ENCODE measurements at regions not wholly inside any gene's neighbourhood (a gene's known extent, or its start where the extent isn't known, plus 50 kb on each side); places are given as distances from the start of the nearest gene placed in this dataset.
A peak's percentile ranks its signal among the peaks of the same experiment; 100 is the strongest.
"Not testable (repeated sequence)": the region's sequence is repeated elsewhere in the genome, so short reads cannot be mapped to it uniquely, and the experiment has no call there.

- DNase-seq (ENCODE audit: low read depth in 4 of 6, low spot score in 6 of 6): no peak
- 38% methylated on average over 1 of the region's 4 CpGs for WGBS (ENCODE audit: insufficient coverage)
These were observed 254.6 kb downstream of the STIM2 start for GRCh38 chr4:27115221-27115620.

GRCh38 chr4:27117453-27117852, 256.8 kb downstream of the STIM2 start:
- WGBS (ENCODE audit: insufficient coverage): no CpG with 5 or more reads among the region's 1 CpG
- Histone ChIP-seq H3K27ac (ENCODE audit: low read depth, low read length) (no peak overlapping the region), H3K27me3 (ENCODE audit: control insufficient read depth, insufficient read depth, low read length) (no peaks in the 10 kb centered on the region), H3K4me1 (ENCODE audit: control insufficient read depth, insufficient read depth, low read length) (no peaks in the 10 kb centered on the region), H3K36me3 (ENCODE audit: control insufficient read depth, insufficient read depth, low read length) (no peaks in the 10 kb centered on the region), H3K4me3 (ENCODE audit: low read depth, low read length) (no peak overlapping the region), H3K9me3 (ENCODE audit: control insufficient read depth, insufficient read depth, low read length) (peaks cover 2% of the 10 kb centered on the region)
- DNase-seq (ENCODE audit: low read depth in 4 of 6, low spot score in 6 of 6): no peak

More at GRCh38 chr4:27115221-27115620, 254.6 kb downstream of the STIM2 start:
- Histone ChIP-seq H3K27ac (ENCODE audit: low read depth, low read length) (no peak overlapping the region), H3K9me3 (ENCODE audit: control insufficient read depth, insufficient read depth, low read length) (peaks cover 2% of the 10 kb centered on the region), H3K27me3 (ENCODE audit: control insufficient read depth, insufficient read depth, low read length) (no peaks in the 10 kb centered on the region), H3K36me3 (ENCODE audit: control insufficient read depth, insufficient read depth, low read length) (no peaks in the 10 kb centered on the region), H3K4me3 (ENCODE audit: low read depth, low read length) (no peak overlapping the region), H3K4me1 (ENCODE audit: control insufficient read depth, insufficient read depth, low read length) (no peaks in the 10 kb centered on the region)

GRCh38 chr4:27119239-27119638, 258.6 kb downstream of the STIM2 start:
- no peak overlapping the region for H3K4me3 ChIP-seq (ENCODE audit: low read depth, low read length)
- H3K9me3 ChIP-seq (ENCODE audit: control insufficient read depth, insufficient read depth, low read length): peaks cover 2% of the 10 kb centered on the region
- DNase-seq (ENCODE audit: low read depth in 4 of 6, low spot score in 6 of 6): no peak
- no peaks in the 10 kb centered on the region for H3K27me3 ChIP-seq (ENCODE audit: control insufficient read depth, insufficient read depth, low read length)
- no peaks in the 10 kb centered on the region for H3K36me3 ChIP-seq (ENCODE audit: control insufficient read depth, insufficient read depth, low read length)
- H3K27ac ChIP-seq (ENCODE audit: low read depth, low read length): no peak overlapping the region
- no CpG with 5 or more reads among the region's 5 CpGs for WGBS (ENCODE audit: insufficient coverage)
- peaks cover 5% of the 10 kb centered on the region for H3K4me1 ChIP-seq (ENCODE audit: control insufficient read depth, insufficient read depth, low read length)

GRCh38 chr4:27121830-27122229, 261.2 kb downstream of the STIM2 start:
- Histone ChIP-seq H3K9me3 (ENCODE audit: control insufficient read depth, insufficient read depth, low read length) (peaks cover 2% of the 10 kb centered on the region), H3K4me3 (ENCODE audit: low read depth, low read length) (no peak overlapping the region), H3K27me3 (ENCODE audit: control insufficient read depth, insufficient read depth, low read length) (no peaks in the 10 kb centered on the region), H3K36me3 (ENCODE audit: control insufficient read depth, insufficient read depth, low read length) (no peaks in the 10 kb centered on the region), H3K27ac (ENCODE audit: low read depth, low read length) (no peak overlapping the region), H3K4me1 (ENCODE audit: control insufficient read depth, insufficient read depth, low read length) (peaks cover 6% of the 10 kb centered on the region)
- WGBS (ENCODE audit: insufficient coverage): 89% methylated on average over 4 of the region's 5 CpGs
- no peak for DNase-seq (ENCODE audit: low read depth in 4 of 6, low spot score in 6 of 6)

GRCh38 chr4:27123123-27123768, 262.6 kb downstream of the STIM2 start:
- peak in 5 of 6 donors; percentile 28 to 75 (median 44) for DNase-seq (ENCODE audit: low read depth in 4 of 6, low spot score in 6 of 6)
- Histone ChIP-seq H3K4me1 (ENCODE audit: control insufficient read depth, insufficient read depth, low read length) (peaks cover 6% of the 10 kb centered on the region), H3K36me3 (ENCODE audit: control insufficient read depth, insufficient read depth, low read length) (no peaks in the 10 kb centered on the region), H3K27ac (ENCODE audit: low read depth, low read length) (no peak overlapping the region), H3K4me3 (ENCODE audit: low read depth, low read length) (no peak overlapping the region), H3K27me3 (ENCODE audit: control insufficient read depth, insufficient read depth, low read length) (no peaks in the 10 kb centered on the region), H3K9me3 (ENCODE audit: control insufficient read depth, insufficient read depth, low read length) (peaks cover 2% of the 10 kb centered on the region)
- WGBS (ENCODE audit: insufficient coverage): 6% methylated on average over 3 of the region's 3 CpGs

- Histone ChIP-seq H3K4me3 (ENCODE audit: low read depth, low read length) (no peak overlapping the region), H3K4me1 (ENCODE audit: control insufficient read depth, insufficient read depth, low read length) (peaks cover 6% of the 10 kb centered on the region), H3K9me3 (ENCODE audit: control insufficient read depth, insufficient read depth, low read length) (no peaks in the 10 kb centered on the region), H3K27ac (ENCODE audit: low read depth, low read length) (no peak overlapping the region), H3K36me3 (ENCODE audit: control insufficient read depth, insufficient read depth, low read length) (no peaks in the 10 kb centered on the region), H3K27me3 (ENCODE audit: control insufficient read depth, insufficient read depth, low read length) (no peaks in the 10 kb centered on the region)
- DNase-seq (ENCODE audit: low read depth in 4 of 6, low spot score in 6 of 6): no peak
These were observed 263.1 kb downstream of the STIM2 start for GRCh38 chr4:27123769-27124124.

GRCh38 chr4:27126895-27127294, 266.3 kb downstream of the STIM2 start:
- 100% methylated on average over 1 of the region's 4 CpGs for WGBS (ENCODE audit: insufficient coverage)
- not testable (repeated sequence) for H3K4me1 ChIP-seq (ENCODE audit: control insufficient read depth, insufficient read depth, low read length); H3K4me3 ChIP-seq (ENCODE audit: low read depth, low read length); H3K27me3 ChIP-seq (ENCODE audit: control insufficient read depth, insufficient read depth, low read length); H3K9me3 ChIP-seq (ENCODE audit: control insufficient read depth, insufficient read depth, low read length); H3K36me3 ChIP-seq (ENCODE audit: control insufficient read depth, insufficient read depth, low read length); DNase-seq (ENCODE audit: low read depth in 4 of 6, low spot score in 6 of 6); H3K27ac ChIP-seq (ENCODE audit: low read depth, low read length)

GRCh38 chr4:27128443-27128842, 267.8 kb downstream of the STIM2 start:
- WGBS (ENCODE audit: insufficient coverage): 70% methylated on average over 5 of the region's 5 CpGs

GRCh38 chr4:27129871-27130366, 269.3 kb downstream of the STIM2 start:
- Histone ChIP-seq H3K27ac (ENCODE audit: low read depth, low read length) (no peak overlapping the region), H3K36me3 (ENCODE audit: control insufficient read depth, insufficient read depth, low read length) (no peaks in the 10 kb centered on the region), H3K4me3 (ENCODE audit: low read depth, low read length) (no peak overlapping the region), H3K27me3 (ENCODE audit: control insufficient read depth, insufficient read depth, low read length) (no peaks in the 10 kb centered on the region), H3K9me3 (ENCODE audit: control insufficient read depth, insufficient read depth, low read length) (peaks cover 5% of the 10 kb centered on the region), H3K4me1 (ENCODE audit: control insufficient read depth, insufficient read depth, low read length) (no peaks in the 10 kb centered on the region)
- WGBS (ENCODE audit: insufficient coverage): 49% methylated on average over 5 of the region's 7 CpGs
- DNase-seq (ENCODE audit: low read depth in 4 of 6, low spot score in 6 of 6): peak in 1 of 6 donors; percentile 10

More at GRCh38 chr4:27128443-27128842, 267.8 kb downstream of the STIM2 start:
- Histone ChIP-seq H3K27me3 (ENCODE audit: control insufficient read depth, insufficient read depth, low read length) (no peaks in the 10 kb centered on the region), H3K36me3 (ENCODE audit: control insufficient read depth, insufficient read depth, low read length) (no peaks in the 10 kb centered on the region), H3K27ac (ENCODE audit: low read depth, low read length) (no peak overlapping the region), H3K9me3 (ENCODE audit: control insufficient read depth, insufficient read depth, low read length) (no peaks in the 10 kb centered on the region), H3K4me1 (ENCODE audit: control insufficient read depth, insufficient read depth, low read length) (peaks cover 3% of the 10 kb centered on the region), H3K4me3 (ENCODE audit: low read depth, low read length) (no peak overlapping the region)
- DNase-seq (ENCODE audit: low read depth in 4 of 6, low spot score in 6 of 6): no peak

- Histone ChIP-seq H3K27me3 (ENCODE audit: control insufficient read depth, insufficient read depth, low read length) (no peaks in the 10 kb centered on the region), H3K27ac (ENCODE audit: low read depth, low read length) (no peak overlapping the region), H3K4me1 (ENCODE audit: control insufficient read depth, insufficient read depth, low read length) (no peaks in the 10 kb centered on the region), H3K9me3 (ENCODE audit: control insufficient read depth, insufficient read depth, low read length) (peaks cover 10% of the 10 kb centered on the region), H3K4me3 (ENCODE audit: low read depth, low read length) (no peak overlapping the region), H3K36me3 (ENCODE audit: control insufficient read depth, insufficient read depth, low read length) (no peaks in the 10 kb centered on the region)
- no peak for DNase-seq (ENCODE audit: low read depth in 4 of 6, low spot score in 6 of 6)
- WGBS (ENCODE audit: insufficient coverage): no CpG with 5 or more reads among the region's 1 CpG
These were observed 271.9 kb downstream of the STIM2 start for GRCh38 chr4:27132497-27132896.

Data from spinal cord (tissue), 9 donors.